H1 (cell line): ENCODE measurements at regions not wholly inside any gene's neighbourhood (a gene's known extent, or its start where the extent isn't known, plus 50 kb on each side); places are given as distances from the start of the nearest gene placed in this dataset.

Source experiments
- CTCF ChIA-PET: fragments of 300-600 bp; sonication (Branson Sonifier 250); formaldehyde crosslinking; loops from one replicate; lab custom pipeline; 2021; ENCODE audit not compliant: partially characterized antibody; lab: Charles Lee
- POLR2A ChIA-PET: fragments of 300-600 bp; sonication (Branson Sonifier 250); formaldehyde crosslinking; loops from one replicate; lab custom pipeline; 2021; ENCODE audit warnings: inconsistent platforms; ENCODE audit not compliant: partially characterized antibody; lab: Charles Lee
- DNase-seq, 2 experiments: peaks; one replicate each; pipeline versions ENCODE4 v3.0.0 to v3.0.0-alpha.2; 2010 to 2022; ENCODE audit warnings: low spot score in 2 of 2, low read depth in 1 of 2, mixed read lengths in 1 of 2
- FAIRE-seq: peaks from 2 replicates; lab custom pipeline; 2011; peaks lifted over from hg19 to GRCh38; lab: Jason Lieb, UNC
- H2AFZ ChIP-seq: 2 replicates; pipeline ENCODE4 v1.8.1; 2012; ENCODE audit warnings: low read length, inconsistent platforms
- H2AK5ac ChIP-seq: 2 replicates; pipeline ENCODE4 v1.6.1; 2013; ENCODE audit warnings: low read depth, low read length
- H2BK120ac ChIP-seq: replicated peaks from 2 replicates; pipeline ENCODE3; 2013; ENCODE audit warnings: low read depth, low read length, inconsistent platforms
- H2BK12ac ChIP-seq: 2 replicates; pipeline ENCODE4 v1.6.1; 2013; ENCODE audit warnings: low read depth, low read length
- H2BK15ac ChIP-seq: 2 replicates; pipeline ENCODE4 v1.6.1; 2013; ENCODE audit warnings: low read length
- H2BK20ac ChIP-seq: 2 replicates; pipeline ENCODE4 v1.6.1; 2013; ENCODE audit warnings: low read length
- H2BK5ac ChIP-seq: 2 replicates; pipeline ENCODE4 v1.6.1; 2013; ENCODE audit warnings: low read depth, low read length
- H3K14ac ChIP-seq: 2 replicates; pipeline ENCODE4 v1.6.1; 2013; ENCODE audit warnings: inconsistent platforms; ENCODE audit not compliant: insufficient read length
- H3K18ac ChIP-seq: 2 replicates; pipeline ENCODE4 v1.6.1; 2013; ENCODE audit warnings: low read length; ENCODE audit errors: extremely low read depth
- H3K23ac ChIP-seq: 2 replicates; pipeline ENCODE4 v1.6.1; 2013; ENCODE audit warnings: inconsistent platforms; ENCODE audit not compliant: insufficient read length
- H3K23me2 ChIP-seq: 2 replicates; pipeline ENCODE4 v1.6.1; 2013; ENCODE audit warnings: low read depth, low read length
- H3K27ac ChIP-seq: 2 replicates; pipeline ENCODE4 v1.6.1; 2011; ENCODE audit warnings: low read depth, low read length, inconsistent platforms
- H3K27me3 ChIP-seq, 4 experiments: replicated peaks in 1 of 4; 1 replicate in 1 of 4; 2 replicates in 3 of 4; pipeline versions ENCODE4 v1.6.1 to v1.8.1; 2011 to 2013; ENCODE audit warnings: low read length in 3 of 4, mild to moderate bottlenecking in 3 of 4, inconsistent platforms in 2 of 4, mixed read lengths in 2 of 4, moderate library complexity in 1 of 4; ENCODE audit not compliant: control insufficient read depth in 3 of 4, insufficient read depth in 3 of 4; ENCODE audit errors: extremely low read depth in 1 of 4
- H3K36me3 ChIP-seq, 4 experiments: 2 replicates each; pipeline versions ENCODE4 v1.6.1 to v1.8.1; 2011 to 2013; ENCODE audit warnings: mild to moderate bottlenecking in 4 of 4, low read length in 3 of 4, moderate library complexity in 2 of 4, control low read depth in 1 of 4, inconsistent platforms in 1 of 4; ENCODE audit not compliant: insufficient read depth in 4 of 4, control insufficient read depth in 2 of 4
- H3K4ac ChIP-seq: replicated peaks from 2 replicates; pipeline ENCODE3; 2013; ENCODE audit warnings: low read length, low read depth, mixed read lengths, inconsistent platforms; ENCODE audit not compliant: insufficient read length
- H3K4me1 ChIP-seq, 4 experiments: replicated peaks in 1 of 4; 1 replicate in 1 of 4; 2 replicates in 3 of 4; pipeline versions ENCODE4 v1.6.1 to v1.8.1; 2011 to 2013; ENCODE audit warnings: low read length in 3 of 4, inconsistent platforms in 2 of 4, mixed read lengths in 1 of 4; ENCODE audit not compliant: insufficient read depth in 4 of 4, control insufficient read depth in 3 of 4
- H3K4me2 ChIP-seq, 2 experiments: 2 replicates each; pipeline versions ENCODE4 v1.6.1 to v1.8.1; 2011 to 2013; ENCODE audit warnings: low read depth in 2 of 2, low read length in 2 of 2, control low read depth in 1 of 2, inconsistent platforms in 1 of 2, mild to moderate bottlenecking in 1 of 2; ENCODE audit not compliant: insufficient read depth in 1 of 2
- H3K4me3 ChIP-seq, 4 experiments: fragments of 200-600, 300-600 bp in 1 of 4; sonication (generic), shearing (Covaris generic), sonication (Bioruptor Twin) in 1 of 4; 2 replicates each; pipeline versions ENCODE4 v1.5.1 to v1.8.1; 2011 to 2016; ENCODE audit warnings: low read length in 4 of 4, low read depth in 3 of 4, control low read depth in 2 of 4, inconsistent platforms in 2 of 4, mild to moderate bottlenecking in 2 of 4, mixed read lengths in 1 of 4, moderate library complexity in 1 of 4; ENCODE audit not compliant: insufficient read depth in 2 of 4; ENCODE audit errors: extremely low read depth in 1 of 4
- H3K56ac ChIP-seq: replicated peaks from 2 replicates; pipeline ENCODE3; 2013; ENCODE audit warnings: low read depth, mild to moderate bottlenecking, mixed read lengths, low read length, inconsistent platforms; ENCODE audit not compliant: insufficient read length
- H3K79me1 ChIP-seq: 2 replicates; pipeline ENCODE4 v1.6.1; 2013; ENCODE audit warnings: low read depth, low read length, control low read depth
- H3K79me2 ChIP-seq, 2 experiments: 2 replicates each; pipeline versions ENCODE4 v1.6.1 to v1.8.1; 2012 to 2013; ENCODE audit warnings: low read length in 2 of 2, mild to moderate bottlenecking in 2 of 2, inconsistent platforms in 1 of 2; ENCODE audit not compliant: insufficient read depth in 2 of 2, control insufficient read depth in 1 of 2
- H3K9ac ChIP-seq, 4 experiments: replicated peaks in 1 of 4; 1 replicate in 1 of 4; 2 replicates in 3 of 4; pipeline versions ENCODE4 v1.6.1 to v1.8.1; 2011 to 2013; ENCODE audit warnings: low read depth in 3 of 4, low read length in 3 of 4, control low read depth in 2 of 4, mild to moderate bottlenecking in 2 of 4, moderate library complexity in 2 of 4, inconsistent platforms in 1 of 4; ENCODE audit errors: extremely low read depth in 1 of 4
- H3K9me3 ChIP-seq, 2 experiments: 2 replicates each; pipeline versions ENCODE4 v1.6.1 to v1.8.1; 2012 to 2013; ENCODE audit warnings: mild to moderate bottlenecking in 2 of 2, moderate library complexity in 2 of 2, control low read depth in 1 of 2, inconsistent platforms in 1 of 2, low read depth in 1 of 2, low read length in 1 of 2, mixed read lengths in 1 of 2; ENCODE audit not compliant: insufficient read depth in 2 of 2
- H4K20me1 ChIP-seq, 2 experiments: replicated peaks in 1 of 2; 2 replicates each; pipeline versions ENCODE3 to v1.8.1; 2011 to 2013; ENCODE audit warnings: inconsistent platforms in 2 of 2, low read length in 2 of 2, mild to moderate bottlenecking in 1 of 2; ENCODE audit not compliant: insufficient read depth in 2 of 2, control insufficient read depth in 1 of 2
- H4K5ac ChIP-seq: 2 replicates; pipeline ENCODE4 v1.6.1; 2013; ENCODE audit warnings: low read length, low read depth, mixed read lengths, inconsistent platforms; ENCODE audit not compliant: insufficient read length
- H4K8ac ChIP-seq: 2 replicates; pipeline ENCODE4 v1.8.0; 2013; ENCODE audit warnings: mild to moderate bottlenecking, moderate library complexity, low read length, inconsistent platforms; ENCODE audit not compliant: insufficient read depth; ENCODE audit errors: extremely low read depth
- H4K91ac ChIP-seq: replicated peaks from 2 replicates; pipeline ENCODE3; 2013; ENCODE audit warnings: low read length, mixed read lengths, inconsistent platforms; ENCODE audit not compliant: insufficient read length
- BACH1 ChIP-seq: IDR thresholded peaks from 2 replicates; pipeline ENCODE4 v1.6.1; 2012; ENCODE audit warnings: low read length, improper control_type of control experiment
- CEBPB ChIP-seq: IDR thresholded peaks from 2 replicates; pipeline ENCODE4 v1.6.1; 2012; ENCODE audit warnings: low read depth, low read length
- FOSL1 ChIP-seq: IDR thresholded peaks from 2 replicates; pipeline ENCODE4 v1.6.1; 2011; ENCODE audit warnings: mild to moderate bottlenecking, low read depth, low read length, moderate library complexity; ENCODE audit not compliant: insufficient read depth
- JUND ChIP-seq: IDR thresholded peaks from 2 replicates; pipeline ENCODE4 v1.6.1; 2011; ENCODE audit warnings: mild to moderate bottlenecking, improper control_type of control experiment, low read length
- SP4 ChIP-seq: IDR thresholded peaks from 2 replicates; pipeline ENCODE4 v1.6.1; 2012; ENCODE audit warnings: low read length, inconsistent platforms
- WGBS, 2 experiments: shearing (Covaris generic) in 1 of 2; methylation state at CpG; one replicate each; pipeline versions ENCODE4 v1.1.6 to v1.1.7; 2013 to 2015; ENCODE audit warnings: low lambda C conversion rate in 2 of 2, mixed read lengths in 2 of 2, inconsistent platforms in 1 of 2, low coverage in 1 of 2, missing lambda C conversion rate in 1 of 2; ENCODE audit not compliant: insufficient replicate concordance in 2 of 2, insufficient coverage in 1 of 2, insufficient read length in 1 of 2; ENCODE audit errors: extremely low coverage in 1 of 2, missing lambda C conversion rate in 1 of 2; 5-methylcytosine and 5-hydroxymethylcytosine counted together

GRCh38 chr5:23402585-23402984 is 104.8 kb upstream of the PRDM9 start:
- H4K5ac ChIP-seq = no peak overlapping the region
- H4K20me1 ChIP-seq = no peaks in the 10 kb centered on the region
- no peaks in the 10 kb centered on the region for H3K79me1 ChIP-seq
- H2BK15ac ChIP-seq = no peak overlapping the region
- H2AK5ac ChIP-seq = no peak overlapping the region
- no peak overlapping the region for H3K4me2 ChIP-seq
- H2BK12ac ChIP-seq = no peak overlapping the region
- no peak overlapping the region for H4K91ac ChIP-seq
- FAIRE-seq (no peak), DNase-seq (no peak)
- H3K36me3 ChIP-seq = no peaks in the 10 kb centered on the region
- ChIA-PET POLR2A (no interaction called here), CTCF (interaction anchor here (1.7 to 2.1 kb wide), 2 partner anchors 11 to 194 kb away, joined by 3 to 7 read pairs; no protein-coding TSS in a partner anchor)
- H3K4me1 ChIP-seq = no peaks in the 10 kb centered on the region
- no peak overlapping the region for H3K23ac ChIP-seq
- no peaks in the 10 kb centered on the region for H3K27me3 ChIP-seq
- no peaks in the 10 kb centered on the region for H3K79me2 ChIP-seq
- H3K4me3 ChIP-seq = no peak overlapping the region
- no peak overlapping the region for H2BK120ac ChIP-seq
- H3K56ac ChIP-seq = no peak overlapping the region
- H3K9ac ChIP-seq = no peak overlapping the region
- no peak overlapping the region for H4K8ac ChIP-seq
- 85% methylated on average over 3 of the region's 3 CpGs; no CpG with 5 or more reads in 1 of the 2 experiments for WGBS, 2 experiments
- H3K9me3 ChIP-seq = no peaks in the 10 kb centered on the region
- H2AFZ ChIP-seq = no peak overlapping the region
- no peaks in the 10 kb centered on the region for H3K23me2 ChIP-seq
- no peak overlapping the region for H2BK5ac ChIP-seq
- no peak overlapping the region for H2BK20ac ChIP-seq
- no peak overlapping the region for H3K14ac ChIP-seq
- H3K4ac ChIP-seq = no peak overlapping the region
- H3K18ac ChIP-seq = no peak overlapping the region
- H3K27ac ChIP-seq = no peak overlapping the region
- no peak for TF ChIP-seq SP4
- no peak for TF ChIP-seq JUND
- no peak for TF ChIP-seq FOSL1
- no peak for TF ChIP-seq CEBPB
- TF ChIP-seq BACH1 = no peak
